ENCODE measurements at regions not wholly inside any gene's neighbourhood (a gene's known extent, or its start where the extent isn't known, plus 50 kb on each side); places are given as distances from the start of the nearest gene placed in this dataset.

- DNase-seq (ENCODE audit: low spot score in 2 of 2) = peak; percentile 22 to 60
- no peak overlapping the region for H3K27ac ChIP-seq
- H3K4me1 ChIP-seq = no peaks in the 10 kb centered on the region
- H3K27me3 ChIP-seq = peaks cover 50% of the 10 kb centered on the region
- WGBS = 85% methylated on average over 11 of the region's 11 CpGs
- no peaks in the 10 kb centered on the region for H3K36me3 ChIP-seq
- H3K9me3 ChIP-seq = no peaks in the 10 kb centered on the region
- no peak for TF ChIP-seq EP300 (IDR thresholded peaks at IDR 0.05)
- no peak for TF ChIP-seq CTCF (IDR thresholded peaks at IDR 0.05)
- TF ChIP-seq POLR2A (IDR thresholded peaks at IDR 0.05) = no peak
- TF ChIP-seq POLR2AphosphoS5 (IDR thresholded peaks at IDR 0.05) = no peak
- H3K4me3 ChIP-seq = no peak overlapping the region
Observed at GRCh38 chr9:126112135-126112720, 214.4 kb upstream of the MVB12B start.

GRCh38 chr9:126113176-126113575 is 213.5 kb upstream of the MVB12B start:
- no peak overlapping the region for H3K27ac ChIP-seq
- TF ChIP-seq POLR2AphosphoS5 (IDR thresholded peaks at IDR 0.05) (no peak), CTCF (IDR thresholded peaks at IDR 0.05) (no peak), POLR2A (IDR thresholded peaks at IDR 0.05) (no peak), EP300 (IDR thresholded peaks at IDR 0.05) (no peak)
- H3K4me1 ChIP-seq = no peaks in the 10 kb centered on the region
- peak in 1 of 2 donors; percentile 58 for DNase-seq (ENCODE audit: low spot score in 2 of 2)
- H3K9me3 ChIP-seq = no peaks in the 10 kb centered on the region
- H3K27me3 ChIP-seq = peaks cover 48% of the 10 kb centered on the region
- no peak overlapping the region for H3K4me3 ChIP-seq
- WGBS = 94% methylated on average over 2 of the region's 2 CpGs
- H3K36me3 ChIP-seq = no peaks in the 10 kb centered on the region

- peak; percentile 48 to 74 for DNase-seq (ENCODE audit: low spot score in 2 of 2)
- WGBS = 77% methylated on average over 17 of the region's 17 CpGs
- Histone ChIP-seq H3K4me3 (no peak overlapping the region), H3K36me3 (no peaks in the 10 kb centered on the region), H3K27ac (no peak overlapping the region), H3K9me3 (no peaks in the 10 kb centered on the region), H3K27me3 (peaks cover 44% of the 10 kb centered on the region), H3K4me1 (no peaks in the 10 kb centered on the region)
- no peak for TF ChIP-seq EP300 (IDR thresholded peaks at IDR 0.05)
- no peak for TF ChIP-seq POLR2AphosphoS5 (IDR thresholded peaks at IDR 0.05)
- no peak for TF ChIP-seq POLR2A (IDR thresholded peaks at IDR 0.05)
Observed at GRCh38 chr9:126113756-126114408, 212.7 kb upstream of the MVB12B start.

- Histone ChIP-seq H3K27me3 (peaks cover 44% of the 10 kb centered on the region), H3K27ac (no peak overlapping the region), H3K4me3 (no peak overlapping the region), H3K4me1 (no peaks in the 10 kb centered on the region), H3K36me3 (no peaks in the 10 kb centered on the region), H3K9me3 (no peaks in the 10 kb centered on the region)
- peak; percentile 22 to 67 for DNase-seq (ENCODE audit: low spot score in 2 of 2)
- TF ChIP-seq EP300 (IDR thresholded peaks at IDR 0.05) = no peak
- no peak for TF ChIP-seq POLR2AphosphoS5 (IDR thresholded peaks at IDR 0.05)
- TF ChIP-seq CTCF (IDR thresholded peaks at IDR 0.05) = no peak
- TF ChIP-seq POLR2A (IDR thresholded peaks at IDR 0.05) = no peak
- WGBS = 71% methylated on average over 10 of the region's 10 CpGs
Observed at GRCh38 chr9:126114409-126114760, 212.2 kb upstream of the MVB12B start.

- 79% methylated on average over 12 of the region's 12 CpGs for WGBS
- H3K9me3 ChIP-seq = no peaks in the 10 kb centered on the region
- no peak overlapping the region for H3K27ac ChIP-seq
- H3K4me1 ChIP-seq = no peaks in the 10 kb centered on the region
- H3K27me3 ChIP-seq = peaks cover 44% of the 10 kb centered on the region
- H3K36me3 ChIP-seq = no peaks in the 10 kb centered on the region
- peak in 1 of 2 donors; percentile 44 for DNase-seq (ENCODE audit: low spot score in 2 of 2)
- H3K4me3 ChIP-seq = no peak overlapping the region
- TF ChIP-seq POLR2A (IDR thresholded peaks at IDR 0.05) (no peak), CTCF (IDR thresholded peaks at IDR 0.05) (no peak), EP300 (IDR thresholded peaks at IDR 0.05) (no peak), POLR2AphosphoS5 (IDR thresholded peaks at IDR 0.05) (no peak)
Observed at GRCh38 chr9:126114850-126115460, 211.7 kb upstream of the MVB12B start.

All from suprapubic skin (tissue), 4 donors.